Caco-2 (cell line): ENCODE measurements at regions not wholly inside any gene's neighbourhood (a gene's known extent, or its start where the extent isn't known, plus 50 kb on each side); places are given as distances from the start of the nearest gene placed in this dataset.

Source experiments
- BruUV-seq: library from RNA; stranded (reverse); fragments of 400-500 nt; replicated peaks from 2 replicates; lab custom pipeline; 2021; lab: Mats Ljungman, UMichigan
- CTCF ChIA-PET: fragments of 300-600 bp; sonication (Branson Sonifier 250); formaldehyde crosslinking; loops from one replicate; lab custom pipeline; 2022; ENCODE audit warnings: antibody characterized with exemption; lab: Charles Lee
- POLR2A ChIA-PET: fragments of 300-600 bp; sonication (Branson Sonifier 250); formaldehyde crosslinking; loops from one replicate; lab custom pipeline; 2022; ENCODE audit warnings: antibody characterized with exemption; lab: Charles Lee
- DNase-seq, 2 experiments: peaks; one replicate each; pipeline versions ENCODE4 v3.0.0 to v3.0.0-alpha.2; 2020 to 2022
- H3K27me3 ChIP-seq: replicated peaks from 2 replicates; pipeline ENCODE4 v1.6.0; 2011; ENCODE audit warnings: low read length; ENCODE audit not compliant: control insufficient read depth, insufficient read depth
- H3K36me3 ChIP-seq: 2 replicates; pipeline ENCODE4 v1.5.1; 2011; ENCODE audit warnings: low read length; ENCODE audit not compliant: control insufficient read depth, insufficient read depth
- H3K4me1 ChIP-seq: fragments of 250-450 bp; sonication (Bioruptor Pico); 2 replicates; pipeline ENCODE4 v1.5.1; 2020; ENCODE audit warnings: mild to moderate bottlenecking
- H3K4me3 ChIP-seq: 2 replicates; pipeline ENCODE4 v1.5.1; 2011; ENCODE audit warnings: low read depth, mild to moderate bottlenecking, control low read depth, low read length
- H3K9me3 ChIP-seq: fragments of 250-450 bp; sonication (Bioruptor Pico); 2 replicates; pipeline ENCODE4 v1.5.1; 2020; ENCODE audit warnings: mild to moderate bottlenecking, moderate library complexity
- H3K27ac Mint-ChIP-seq: one replicate; pipeline ENCODE4 v1.8.0; 2022; ENCODE audit warnings: mixed read lengths; ENCODE audit not compliant: unreplicated experiment
- H3K27me3 Mint-ChIP-seq: one replicate; pipeline ENCODE4 v1.8.0; 2022; ENCODE audit warnings: mixed read lengths; ENCODE audit not compliant: insufficient read depth, unreplicated experiment
- H3K36me3 Mint-ChIP-seq: one replicate; pipeline ENCODE4 v1.8.0; 2022; ENCODE audit warnings: mild to moderate bottlenecking, mixed read lengths; ENCODE audit not compliant: insufficient read depth, unreplicated experiment
- H3K4me1 Mint-ChIP-seq: one replicate; pipeline ENCODE4 v1.8.0; 2022; ENCODE audit warnings: low read depth, mixed read lengths; ENCODE audit not compliant: unreplicated experiment
- H3K4me3 Mint-ChIP-seq: one replicate; pipeline ENCODE4 v1.8.0; 2022; ENCODE audit warnings: mild to moderate bottlenecking, moderate library complexity, mixed read lengths; ENCODE audit not compliant: unreplicated experiment
- H3K9me3 Mint-ChIP-seq: one replicate; pipeline ENCODE4 v1.8.0; 2022; ENCODE audit warnings: mixed read lengths; ENCODE audit not compliant: unreplicated experiment
- intact Hi-C: fragments of 100-400 bp; cut with micrococcal nuclease; formaldehyde crosslinking; loops from one replicate; pipeline ENCODE4 v1.10.0; 2022; ENCODE audit not compliant: unreplicated experiment
- TF ChIP-seq, protein P1 (sequence below), 2 experiments: fragments of 200-600 bp in 1 of 2; IDR thresholded peaks; 1 replicate in 1 of 2; 2 replicates in 1 of 2; pipeline versions ENCODE4 v1.5.1 to v1.8.0; 2011 to 2022; ENCODE audit warnings: antibody characterized with exemption in 1 of 2, control low read depth in 1 of 2, inconsistent platforms in 1 of 2, low read depth in 1 of 2, low read length in 1 of 2, mild to moderate bottlenecking in 1 of 2, moderate library complexity in 1 of 2; ENCODE audit not compliant: insufficient read depth in 1 of 2, severe bottlenecking in 1 of 2, unreplicated experiment in 1 of 2

DNA sequence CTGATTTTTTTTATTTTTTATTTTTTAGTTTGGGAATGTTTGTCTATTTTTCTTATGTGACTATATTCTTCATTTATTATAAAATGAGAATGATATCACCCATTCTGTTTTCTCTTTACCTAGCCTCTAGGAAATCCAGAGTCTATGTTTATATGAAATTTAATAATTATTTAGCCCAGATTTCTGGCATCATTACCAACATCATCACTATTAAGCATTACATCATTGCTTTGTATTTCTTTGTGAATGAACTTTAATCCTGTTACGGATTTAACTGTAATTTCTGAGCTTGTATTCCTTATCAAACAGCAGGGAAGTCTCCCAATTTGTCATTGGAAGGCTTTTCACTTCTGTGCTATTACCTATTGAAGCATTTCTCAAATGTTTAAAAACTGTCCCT is 72.7 kb upstream of the NOX3 start:
- H3K27me3 ChIP-seq = no peaks in the 10 kb centered on the region
- H3K4me1 ChIP-seq = peaks cover 9% of the 10 kb centered on the region
- H3K27me3 Mint-ChIP-seq = no peaks in the 10 kb centered on the region
- H3K9me3 Mint-ChIP-seq = peaks cover 34% of the 10 kb centered on the region
- H3K36me3 Mint-ChIP-seq = peaks cover 5% of the 10 kb centered on the region
- ChIA-PET POLR2A (no interaction called here), CTCF (no interaction called here)
- no peak overlapping the region for H3K4me3 Mint-ChIP-seq
- intact Hi-C loops = no loop called here
- TF ChIP-seq, protein P1, sequence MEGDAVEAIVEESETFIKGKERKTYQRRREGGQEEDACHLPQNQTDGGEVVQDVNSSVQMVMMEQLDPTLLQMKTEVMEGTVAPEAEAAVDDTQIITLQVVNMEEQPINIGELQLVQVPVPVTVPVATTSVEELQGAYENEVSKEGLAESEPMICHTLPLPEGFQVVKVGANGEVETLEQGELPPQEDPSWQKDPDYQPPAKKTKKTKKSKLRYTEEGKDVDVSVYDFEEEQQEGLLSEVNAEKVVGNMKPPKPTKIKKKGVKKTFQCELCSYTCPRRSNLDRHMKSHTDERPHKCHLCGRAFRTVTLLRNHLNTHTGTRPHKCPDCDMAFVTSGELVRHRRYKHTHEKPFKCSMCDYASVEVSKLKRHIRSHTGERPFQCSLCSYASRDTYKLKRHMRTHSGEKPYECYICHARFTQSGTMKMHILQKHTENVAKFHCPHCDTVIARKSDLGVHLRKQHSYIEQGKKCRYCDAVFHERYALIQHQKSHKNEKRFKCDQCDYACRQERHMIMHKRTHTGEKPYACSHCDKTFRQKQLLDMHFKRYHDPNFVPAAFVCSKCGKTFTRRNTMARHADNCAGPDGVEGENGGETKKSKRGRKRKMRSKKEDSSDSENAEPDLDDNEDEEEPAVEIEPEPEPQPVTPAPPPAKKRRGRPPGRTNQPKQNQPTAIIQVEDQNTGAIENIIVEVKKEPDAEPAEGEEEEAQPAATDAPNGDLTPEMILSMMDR (IDR thresholded peaks at IDR 0.05; ENCODE audit: insufficient read depth in 1 of 2, low read depth in 1 of 2, low read length in 1 of 2, severe bottlenecking in 1 of 2, unreplicated experiment in 1 of 2) = no peak
- H3K4me1 Mint-ChIP-seq = no peaks in the 10 kb centered on the region
- no peaks in the 10 kb centered on the region for H3K36me3 ChIP-seq
- H3K4me3 ChIP-seq = no peak overlapping the region
- DNase-seq = no peak
- H3K27ac Mint-ChIP-seq = no peak overlapping the region
- BruUV-seq = no TSS peak
- H3K9me3 ChIP-seq = peaks cover 13% of the 10 kb centered on the region; the same call in 1 of the 2 replicates

DNA sequence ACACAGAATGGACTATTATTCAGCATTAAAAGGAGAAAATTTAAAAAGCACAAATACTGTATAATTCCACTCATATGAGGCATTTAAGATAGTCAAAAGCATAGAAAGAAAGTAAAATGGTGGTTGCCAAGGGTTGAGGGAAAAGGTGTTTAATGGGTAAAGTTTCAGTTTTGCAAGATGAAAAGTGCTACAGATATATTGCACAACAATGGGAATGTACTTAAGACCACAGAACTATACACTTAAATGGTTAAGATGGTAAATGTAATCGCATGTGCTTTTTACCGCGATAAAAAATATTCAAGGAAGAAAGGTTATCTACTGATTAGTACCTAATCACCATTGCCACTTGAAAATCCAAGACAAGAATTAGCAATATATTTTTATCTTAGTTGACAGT is 71.8 kb upstream of the NOX3 start:
- POLR2A ChIA-PET = no interaction called here
- TF ChIP-seq, protein P1 (IDR thresholded peaks at IDR 0.05; ENCODE audit: insufficient read depth in 1 of 2, low read depth in 1 of 2, low read length in 1 of 2, severe bottlenecking in 1 of 2, unreplicated experiment in 1 of 2) = no peak
- intact Hi-C loops = no loop called here
- Mint-ChIP-seq H3K27me3 (no peaks in the 10 kb centered on the region), H3K27ac (no peak overlapping the region), H3K4me1 (no peaks in the 10 kb centered on the region), H3K36me3 (peaks cover 5% of the 10 kb centered on the region), H3K9me3 (peaks cover 32% of the 10 kb centered on the region), H3K4me3 (no peak overlapping the region)
- Histone ChIP-seq H3K4me1 (peaks cover 9% of the 10 kb centered on the region), H3K9me3 (peaks cover 8% of the 10 kb centered on the region; the same call in 1 of the 2 replicates), H3K27me3 (no peaks in the 10 kb centered on the region), H3K4me3 (no peak overlapping the region), H3K36me3 (no peaks in the 10 kb centered on the region)
- DNase-seq = no peak
- CTCF ChIA-PET = no interaction called here
- no TSS peak for BruUV-seq

DNA sequence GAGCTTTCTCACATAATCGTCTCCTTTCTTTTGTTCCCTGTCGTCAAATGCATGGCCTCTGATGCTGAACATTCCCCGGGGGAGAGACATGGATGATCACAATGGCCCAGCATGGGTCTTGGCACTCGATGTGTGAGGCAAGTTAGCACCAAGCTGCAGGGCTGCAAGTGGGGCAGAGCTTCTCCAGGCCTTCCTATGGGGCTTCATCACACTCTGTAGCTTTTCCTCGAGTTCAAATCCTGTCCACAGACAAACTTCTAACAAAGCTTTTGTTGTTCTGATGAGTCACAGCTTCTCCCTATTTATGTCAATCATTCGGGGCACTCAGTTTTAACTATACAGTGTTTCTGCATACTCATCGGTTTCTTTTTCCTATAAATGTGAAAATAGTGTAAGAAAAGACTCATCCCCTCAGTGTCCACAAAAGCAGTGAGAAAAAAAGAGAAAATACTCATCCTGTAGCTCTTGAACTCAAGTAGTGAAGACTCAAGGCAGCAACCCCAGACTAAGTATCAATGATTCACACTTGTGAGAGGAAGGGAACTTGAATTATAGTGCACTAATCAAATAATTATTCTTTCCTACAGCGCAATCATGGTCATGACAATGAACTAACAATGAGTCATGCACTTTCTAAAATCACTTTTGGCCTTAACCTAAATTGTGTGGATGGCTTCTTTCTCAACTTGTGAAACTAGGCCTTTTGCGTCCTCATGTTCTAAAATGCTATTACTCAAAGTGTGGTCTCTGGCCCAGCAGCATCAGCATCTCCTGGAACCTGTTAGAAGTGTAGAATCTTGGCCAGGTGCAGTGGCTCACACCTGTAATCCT is 68.4 kb upstream of the NOX3 start:
- DNase-seq = no peak
- ChIA-PET POLR2A (no interaction called here), CTCF (no interaction called here)
- no TSS peak for BruUV-seq
- intact Hi-C loops = no loop called here
- H3K36me3 ChIP-seq = no peaks in the 10 kb centered on the region
- H3K27me3 Mint-ChIP-seq = no peaks in the 10 kb centered on the region
- no peak overlapping the region for H3K4me3 ChIP-seq
- H3K27ac Mint-ChIP-seq = no peak overlapping the region
- H3K9me3 ChIP-seq = peaks cover 8% of the 10 kb centered on the region; the same call in 1 of the 2 replicates
- TF ChIP-seq, protein P1 (IDR thresholded peaks at IDR 0.05; ENCODE audit: insufficient read depth in 1 of 2, low read depth in 1 of 2, low read length in 1 of 2, severe bottlenecking in 1 of 2, unreplicated experiment in 1 of 2) = no peak
- H3K36me3 Mint-ChIP-seq = peaks cover 10% of the 10 kb centered on the region
- H3K4me1 Mint-ChIP-seq = no peaks in the 10 kb centered on the region
- no peaks in the 10 kb centered on the region for H3K27me3 ChIP-seq
- H3K4me3 Mint-ChIP-seq = no peak overlapping the region
- peaks cover 19% of the 10 kb centered on the region for H3K9me3 Mint-ChIP-seq
- peaks cover 6% of the 10 kb centered on the region for H3K4me1 ChIP-seq
